Hematopoietic multipotent progenitor cell (in vitro differentiated cells): ENCODE measurements at regions not wholly inside any gene's neighbourhood (a gene's known extent, or its start where the extent isn't known, plus 50 kb on each side); places are given as distances from the start of the nearest gene placed in this dataset.

Experiments used
- DNase-seq, 3 donors: peaks; one replicate each; pipeline ENCODE4 v3.0.0-alpha.2; 2011 to 2015; ENCODE audit warnings: low read depth in 2 of 3, low spot score in 2 of 3

DNA sequence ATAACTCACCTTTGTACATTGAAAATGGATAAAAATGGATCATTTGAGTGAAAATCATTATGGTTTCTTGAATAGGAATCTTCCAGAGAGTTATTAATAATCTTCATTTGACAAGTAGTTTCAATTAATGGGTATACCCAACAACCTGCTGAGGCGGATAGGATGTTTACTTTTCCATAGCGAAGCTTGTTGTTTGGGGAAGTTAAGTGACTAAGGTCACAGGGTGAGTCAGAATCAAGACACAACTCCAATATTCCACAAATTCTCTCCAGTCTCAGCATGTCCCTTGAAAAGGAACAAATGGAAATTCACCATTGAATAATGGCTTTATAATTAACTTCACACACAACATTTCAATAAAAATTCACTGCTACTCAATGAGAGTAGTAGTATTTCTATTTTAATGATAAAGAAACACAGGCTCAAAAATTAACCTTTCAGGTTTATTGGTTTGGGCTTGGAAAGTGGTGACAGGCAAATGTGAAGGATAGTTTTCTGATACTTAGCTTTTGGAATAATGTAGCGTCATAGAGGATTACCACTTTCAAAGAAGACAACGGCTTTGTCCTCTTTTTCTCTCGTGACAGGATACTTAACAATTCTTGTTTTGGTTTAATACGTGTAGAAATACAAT, 211.3 kb downstream of the GPD2 start:
- DNase-seq, result no peak

- no peak for DNase-seq
These were observed 212.3 kb downstream of the GPD2 start for GRCh38 chr2:156648522-156648921.

- no peak for DNase-seq
These were observed 213.4 kb downstream of the GPD2 start for GRCh38 chr2:156649596-156649995.

- DNase-seq, result no peak
These were observed 216.5 kb downstream of the GPD2 start for GRCh38 chr2:156652691-156653090.

DNA sequence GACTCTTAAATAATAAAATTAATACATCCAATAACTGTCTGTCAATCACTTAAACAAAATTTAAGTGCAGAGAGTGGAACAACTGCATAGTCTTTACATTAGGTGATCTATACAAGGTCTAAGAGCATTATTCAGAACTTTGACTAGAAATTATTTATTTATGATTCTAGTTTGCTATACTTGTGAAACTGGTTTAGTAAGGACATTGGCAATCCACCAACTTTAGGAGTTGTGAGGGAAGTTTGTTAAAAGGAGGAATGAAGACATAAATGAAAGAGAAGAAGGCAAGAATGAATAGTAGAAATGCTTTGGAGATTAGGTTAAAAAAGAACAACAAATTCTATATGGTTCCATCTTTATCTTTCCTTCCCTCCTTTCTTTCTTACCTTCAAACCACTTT, 217.5 kb downstream of the GPD2 start:
- no peak for DNase-seq

- no peak for DNase-seq
These were observed 221.6 kb downstream of the GPD2 start for GRCh38 chr2:156657809-156658208.

DNA sequence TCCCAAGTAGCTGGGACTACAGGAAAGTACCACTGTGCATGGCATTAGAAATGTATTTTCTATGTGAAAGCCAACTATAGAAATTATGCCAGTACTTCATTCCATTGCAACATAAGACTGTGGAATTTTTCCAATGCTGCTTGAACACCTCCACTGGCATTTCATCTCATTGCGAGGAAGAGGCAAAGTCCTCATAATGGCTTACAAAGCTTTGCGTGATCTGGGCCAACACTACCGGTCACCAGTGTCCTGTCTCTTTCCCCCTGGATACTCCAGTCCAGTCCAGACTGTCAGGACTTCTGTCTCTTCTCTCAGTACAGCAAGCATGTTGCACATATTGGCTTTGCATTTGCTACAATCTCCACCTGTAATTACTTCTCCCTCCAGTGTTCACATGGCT, 223.5 kb downstream of the GPD2 start:
- DNase-seq, result no peak

DNA sequence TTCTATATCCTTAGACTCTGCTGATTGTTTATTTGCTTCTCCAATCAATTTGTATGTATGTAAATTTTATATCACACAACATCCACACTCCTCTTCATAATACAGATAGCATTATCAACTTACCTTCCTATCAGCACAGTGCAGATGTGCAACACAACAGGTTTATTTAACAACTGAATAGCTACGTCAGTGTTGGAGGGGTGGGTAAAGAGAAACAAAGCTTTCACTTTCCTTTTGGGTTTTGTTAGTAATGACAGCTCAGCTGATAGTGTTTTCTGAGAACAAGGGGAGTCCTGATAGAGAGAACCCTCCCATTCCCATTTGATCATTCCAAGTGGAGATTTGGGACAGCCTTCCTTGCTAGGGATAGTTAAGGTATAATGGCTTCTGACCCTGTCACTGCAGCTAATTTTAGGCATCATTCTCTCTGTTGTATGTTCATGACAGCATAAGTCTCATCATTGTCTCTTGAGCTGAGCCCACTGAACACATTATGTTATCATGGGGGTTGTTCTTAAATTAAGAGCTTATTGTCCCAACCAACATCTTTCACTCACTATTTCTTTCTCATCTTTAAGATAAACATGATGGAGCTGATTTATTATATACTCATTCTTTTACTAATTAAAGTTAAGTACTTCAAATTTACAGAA, 227.7 kb downstream of the GPD2 start:
- DNase-seq, result no peak

DNA sequence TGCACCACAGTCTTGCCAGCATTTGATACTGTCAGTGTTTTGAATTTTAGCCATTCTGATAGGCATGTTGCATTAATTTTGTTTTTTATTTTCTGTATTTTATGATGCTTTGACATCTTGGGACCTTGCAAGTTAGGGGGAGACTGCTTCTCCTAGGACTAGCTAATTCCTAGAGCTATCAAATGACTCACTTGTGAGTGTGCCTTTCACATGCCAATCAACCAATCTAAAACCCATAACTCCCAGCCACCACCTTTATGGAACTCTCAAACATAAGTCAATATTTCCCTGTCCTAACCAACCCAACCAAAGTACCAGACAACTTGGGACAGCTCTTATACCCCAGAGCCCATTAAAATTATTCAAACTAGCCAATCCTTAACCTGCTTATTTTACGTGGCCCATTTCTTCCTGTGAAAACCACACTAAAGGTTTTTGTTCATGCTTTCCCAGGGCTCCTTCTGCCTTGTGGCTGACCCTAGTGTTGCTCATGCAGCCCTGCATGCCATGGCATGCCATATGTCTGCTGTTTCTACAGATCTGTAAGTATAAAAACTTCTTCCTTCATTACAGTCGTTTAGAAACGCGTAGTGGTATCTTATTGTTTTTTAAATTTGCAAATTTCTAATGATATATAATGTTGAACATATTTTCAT, 230.1 kb downstream of the GPD2 start:
- no peak for DNase-seq

DNA sequence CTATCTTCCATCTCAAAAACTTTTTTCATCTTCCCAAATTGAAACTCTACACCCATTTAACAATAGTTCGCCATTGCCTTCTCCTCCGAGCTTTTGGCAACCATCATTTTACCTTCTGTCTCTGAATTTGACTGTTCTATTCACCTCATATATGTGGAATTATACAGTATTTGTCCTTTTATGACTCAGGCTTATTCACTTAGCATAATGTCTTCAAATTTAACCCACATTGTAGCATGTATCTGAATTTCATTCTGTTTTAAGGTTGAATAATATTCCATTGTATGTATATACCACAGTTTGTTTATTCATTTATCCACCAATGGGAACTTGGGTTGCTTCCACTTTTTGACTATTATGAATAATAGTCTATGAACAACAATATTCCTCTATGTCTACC, 233.9 kb downstream of the GPD2 start:
- DNase-seq, result no peak

DNA sequence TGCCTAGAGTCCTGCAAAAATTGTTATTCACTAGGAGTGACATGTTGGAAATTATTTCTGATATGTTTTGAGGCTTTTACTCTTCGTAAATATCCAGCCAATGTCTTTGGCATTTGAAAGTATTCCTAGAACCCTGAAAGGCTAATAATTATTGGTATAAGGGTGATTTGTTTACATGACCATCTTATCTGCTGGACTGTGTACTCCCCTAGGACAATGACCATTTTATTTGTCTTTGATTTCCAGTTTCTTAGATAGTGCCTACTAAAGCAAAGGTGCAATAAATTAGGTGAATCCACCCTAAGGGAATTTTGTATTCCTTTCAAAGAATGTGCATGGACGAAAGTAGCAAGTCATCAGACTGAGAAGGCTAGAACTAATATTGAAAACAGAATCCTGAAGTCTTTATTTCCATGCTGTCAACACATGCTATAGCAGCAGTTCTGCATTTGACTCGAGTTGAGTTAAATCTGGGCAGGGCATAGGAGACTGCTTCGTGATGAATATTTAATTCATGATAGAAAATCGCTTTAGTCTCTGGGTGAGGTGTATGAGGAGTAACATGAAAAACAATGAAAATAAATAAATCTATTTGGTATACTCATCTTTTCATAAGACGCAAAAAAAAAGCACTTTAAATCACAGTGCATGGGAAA, 235.7 kb downstream of the GPD2 start:
- no peak for DNase-seq

- no peak for DNase-seq
These were observed 236.6 kb downstream of the GPD2 start for GRCh38 chr2:156672556-156673332.

- no peak for DNase-seq
These were observed 237.1 kb downstream of the GPD2 start for GRCh38 chr2:156673333-156673615.

- no peak for DNase-seq
These were observed 237.8 kb downstream of the GPD2 start for GRCh38 chr2:156673981-156674380.

DNA sequence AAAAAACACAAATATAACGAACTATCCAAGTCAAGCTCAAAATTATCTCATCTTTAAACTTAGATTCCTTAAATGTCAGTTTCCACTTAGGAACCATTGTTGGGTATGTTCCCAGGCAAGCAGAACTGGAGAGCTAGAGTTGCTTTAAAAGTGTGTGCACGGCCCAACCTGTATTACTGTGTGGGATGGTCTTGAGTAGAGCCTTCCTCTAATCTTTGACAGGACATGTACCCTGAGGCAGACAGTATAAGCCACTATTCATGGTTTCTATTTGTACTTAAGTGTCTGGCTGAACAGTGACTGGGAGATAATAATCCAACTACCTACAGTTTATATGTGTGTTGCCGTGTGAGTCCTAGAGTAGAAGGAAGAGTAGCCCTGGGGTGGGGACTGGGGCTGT, 239.7 kb downstream of the GPD2 start:
- DNase-seq, result no peak

DNA sequence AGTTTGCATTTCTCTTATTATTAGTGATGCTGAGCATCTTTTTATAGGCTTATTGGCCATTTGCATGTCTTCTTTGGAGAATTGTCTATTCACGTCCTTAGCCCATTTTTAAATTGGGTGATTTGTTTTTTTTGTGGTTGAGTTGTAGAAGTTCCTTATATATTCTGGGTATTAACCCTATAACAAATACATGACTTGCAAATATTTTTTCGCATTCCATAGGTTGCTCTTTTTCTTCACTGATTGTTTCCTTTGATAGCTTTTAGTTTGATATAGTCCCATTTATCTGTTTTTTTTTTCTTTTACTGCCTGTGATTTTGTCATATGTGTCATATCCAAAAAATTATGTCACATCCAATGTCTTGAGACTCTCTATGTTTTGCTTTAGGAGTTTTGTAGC, 243.6 kb downstream of the GPD2 start:
- no peak for DNase-seq

- no peak for DNase-seq
These were observed 244.1 kb downstream of the GPD2 start for GRCh38 chr2:156680266-156680665.

DNA sequence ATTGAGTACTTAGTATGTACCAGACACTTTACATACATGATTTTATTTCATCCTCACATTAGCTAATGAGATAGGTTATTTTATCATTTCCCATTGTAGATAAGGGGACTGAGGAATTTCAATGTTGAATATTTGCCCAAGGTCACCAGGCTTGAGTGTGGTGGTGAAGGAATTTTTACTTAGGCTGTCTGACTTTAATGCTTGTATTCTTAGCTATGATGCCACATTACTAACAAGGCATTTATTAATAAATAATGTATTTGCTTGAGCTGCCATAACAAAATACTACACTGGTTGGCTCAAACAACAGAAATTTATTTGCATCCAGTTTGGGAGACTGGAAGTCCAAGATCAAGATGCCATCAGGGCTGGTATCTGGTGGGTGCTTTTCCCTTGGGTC, 250.9 kb downstream of the GPD2 start:
- no peak for DNase-seq

GRCh38 chr2:156687715-156688114, 251.5 kb downstream of the GPD2 start:
- DNase-seq, result no peak

- DNase-seq, result no peak
These were observed 253.8 kb downstream of the GPD2 start for GRCh38 chr2:156689939-156690338.

- DNase-seq, result no peak
These were observed 254.8 kb downstream of the GPD2 start for GRCh38 chr2:156691014-156691413.
